AG10803 (cell line): ENCODE measurements at regions not wholly inside any gene's neighbourhood (a gene's known extent, or its start where the extent isn't known, plus 50 kb on each side); places are given as distances from the start of the nearest gene placed in this dataset.

Experiments
- DNase-seq: peaks from one replicate; pipeline ENCODE4 v3.0.0; 2010; ENCODE audit warnings: low read depth
- H3K4me3 ChIP-seq: 2 replicates; pipeline ENCODE4 v1.5.1; 2011; ENCODE audit warnings: mild to moderate bottlenecking, low read length, control low read depth
- CTCF ChIP-seq: conservative IDR thresholded peaks from 2 replicates; pipeline ENCODE4 v1.5.1; 2011; ENCODE audit warnings: mild to moderate bottlenecking, low read length, control low read depth, inconsistent platforms

GRCh38 chr2:57119141-57119540 lies 927.5 kb upstream of the VRK2 start:
- DNase-seq: no peak
- H3K4me3 ChIP-seq: no peak overlapping the region
- no peak for TF ChIP-seq CTCF

- TF ChIP-seq CTCF: no peak
- no peak overlapping the region for H3K4me3 ChIP-seq
- no peak for DNase-seq
Observed at GRCh38 chr2:57126410-57126809, 920.2 kb upstream of the VRK2 start.

DNA sequence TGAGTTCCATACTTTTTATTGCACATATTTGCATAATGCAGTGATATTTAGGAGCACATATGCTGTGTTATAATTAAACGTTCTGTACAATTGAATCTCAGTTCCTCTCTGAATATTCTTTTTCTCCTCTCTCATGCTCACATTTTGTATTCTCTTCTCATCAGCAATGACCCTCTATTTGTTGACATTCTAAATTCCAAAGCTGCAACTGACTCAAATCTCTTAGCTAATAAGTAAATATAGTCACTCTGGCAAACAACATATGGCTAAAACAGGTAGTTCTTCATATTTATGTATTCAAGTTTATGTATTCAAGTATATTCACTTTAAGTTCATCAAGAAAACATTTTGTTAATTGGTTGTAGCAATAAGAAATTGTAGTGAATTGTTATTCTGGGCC lies 907.4 kb upstream of the VRK2 start:
- DNase-seq: no peak
- no peak for TF ChIP-seq CTCF
- H3K4me3 ChIP-seq: no peak overlapping the region

- DNase-seq: no peak
- no peak overlapping the region for H3K4me3 ChIP-seq
- TF ChIP-seq CTCF: no peak
Observed at GRCh38 chr2:57141269-57141668, 905.3 kb upstream of the VRK2 start.

GRCh38 chr2:57146951-57147350 lies 899.7 kb upstream of the VRK2 start:
- no peak overlapping the region for H3K4me3 ChIP-seq
- DNase-seq: no peak
- TF ChIP-seq CTCF: no peak

GRCh38 chr2:57156231-57156924 lies 890.2 kb upstream of the VRK2 start:
- no peak for DNase-seq
- no peak overlapping the region for H3K4me3 ChIP-seq
- no peak for TF ChIP-seq CTCF

GRCh38 chr2:57160976-57161375 lies 885.6 kb upstream of the VRK2 start:
- DNase-seq: no peak
- TF ChIP-seq CTCF: no peak

More at GRCh38 chr2:57160976-57161375, 885.6 kb upstream of the VRK2 start:
- no peak overlapping the region for H3K4me3 ChIP-seq
